Neural cell (in vitro differentiated cells): ENCODE measurements at regions not wholly inside any gene's neighbourhood (a gene's known extent, or its start where the extent isn't known, plus 50 kb on each side); places are given as distances from the start of the nearest gene placed in this dataset.

Source experiments
- H2AFZ ChIP-seq: fragments of 200-600, 300-800 bp; sonication (generic), shearing (Covaris generic); 2 replicates; pipeline ENCODE4 v1.6.0; 2014; ENCODE audit warnings: low read depth, mild to moderate bottlenecking, antibody characterized with exemption, low read length, moderate library complexity
- H3F3A ChIP-seq: fragments of 200-600 bp; shearing (Covaris generic); 2 replicates; pipeline ENCODE4 v1.6.1; 2016; ENCODE audit warnings: mild to moderate bottlenecking, moderate library complexity, mixed read lengths, antibody characterized with exemption, low read length; ENCODE audit not compliant: insufficient read depth, poor library complexity, severe bottlenecking
- H3K27ac ChIP-seq: fragments of 200-600, 300-800 bp; sonication (generic), shearing (Covaris generic); 2 replicates; pipeline ENCODE4 v1.5.1; 2014; ENCODE audit warnings: mild to moderate bottlenecking, low read length, moderate library complexity
- H3K27me3 ChIP-seq: fragments of 300-800, 200-600 bp; sonication (generic), shearing (Covaris generic); 2 replicates; pipeline ENCODE4 v1.6.0; 2014; ENCODE audit warnings: mild to moderate bottlenecking, low read depth, low read length, moderate library complexity; ENCODE audit not compliant: insufficient read depth
- H3K36me3 ChIP-seq: fragments of 300-800, 200-600 bp; sonication (generic), shearing (Covaris generic); 2 replicates; pipeline ENCODE4 v1.5.1; 2014; ENCODE audit warnings: mild to moderate bottlenecking, antibody characterized with exemption, low read length, moderate library complexity; ENCODE audit not compliant: insufficient read depth
- H3K4me2 ChIP-seq: fragments of 300-800, 200-600 bp; sonication (generic), shearing (Covaris generic); 2 replicates; pipeline ENCODE4 v1.6.0; 2014; ENCODE audit warnings: mild to moderate bottlenecking, low read length
- H3K4me3 ChIP-seq: fragments of 300-800, 200-600 bp; sonication (generic), shearing (Covaris generic); 2 replicates; pipeline ENCODE4 v1.5.1; 2014; ENCODE audit warnings: mild to moderate bottlenecking, low read length, moderate library complexity
- H3K79me2 ChIP-seq: fragments of 200-600 bp; shearing (Covaris generic); replicated peaks from 2 replicates; pipeline ENCODE4 v1.6.0; 2014; ENCODE audit warnings: mild to moderate bottlenecking, low read length, moderate library complexity; ENCODE audit not compliant: insufficient read depth
- H3K9ac ChIP-seq: fragments of 300-800, 200-600 bp; sonication (generic), shearing (Covaris generic); 2 replicates; pipeline ENCODE4 v1.6.1; 2016; ENCODE audit warnings: mild to moderate bottlenecking, low read length, mixed read lengths
- H3K9me2 ChIP-seq: fragments of 200-600 bp; shearing (Covaris generic); 2 replicates; pipeline ENCODE4 v1.6.1; 2016; ENCODE audit warnings: mild to moderate bottlenecking, low read length, mixed read lengths; ENCODE audit not compliant: insufficient read depth
- H3K9me3 ChIP-seq: fragments of 200-600, 300-800 bp; sonication (generic), shearing (Covaris generic); 2 replicates; pipeline ENCODE4 v1.6.1; 2016; ENCODE audit warnings: mild to moderate bottlenecking, mixed run types, low read length, moderate library complexity, mixed read lengths
- H4K20me1 ChIP-seq: fragments of 200-600 bp; shearing (Covaris generic); 2 replicates; pipeline ENCODE4 v1.6.1; 2016; ENCODE audit warnings: mild to moderate bottlenecking, mixed run types; ENCODE audit not compliant: insufficient read depth
- CTCF ChIP-seq: fragments of 450-650 bp; IDR thresholded peaks from 2 replicates; pipeline ENCODE4 v1.5.1; 2014; ENCODE audit warnings: antibody characterized with exemption, mild to moderate bottlenecking, moderate library complexity; ENCODE audit not compliant: poor library complexity, severe bottlenecking
- EP300 ChIP-seq: fragments of 450-650 bp; conservative IDR thresholded peaks from 2 replicates; pipeline ENCODE4 v1.6.1; 2014; ENCODE audit warnings: antibody characterized with exemption, mild to moderate bottlenecking, moderate library complexity; ENCODE audit not compliant: poor library complexity, severe bottlenecking
- EZH2 ChIP-seq: fragments of 200-600, 300-800 bp; shearing (Covaris generic), sonication (generic); IDR thresholded peaks from 2 replicates; pipeline ENCODE4 v1.6.1; 2014; ENCODE audit warnings: antibody characterized with exemption, low read length, borderline replicate concordance, mild to moderate bottlenecking; ENCODE audit not compliant: insufficient read depth, poor library complexity, severe bottlenecking
- MXI1 ChIP-seq: fragments of 450-650 bp; conservative IDR thresholded peaks from 2 replicates; pipeline ENCODE4 v1.6.1; 2014; ENCODE audit warnings: antibody characterized with exemption, mild to moderate bottlenecking; ENCODE audit not compliant: poor library complexity, severe bottlenecking
- POLR2AphosphoS5 ChIP-seq: IDR thresholded peaks from 2 replicates; pipeline ENCODE4 v1.6.1; 2012
- RAD21 ChIP-seq: fragments of 450-650 bp; conservative IDR thresholded peaks from 2 replicates; pipeline ENCODE4 v1.6.1; 2014; ENCODE audit warnings: antibody characterized with exemption, mild to moderate bottlenecking, moderate library complexity
- REST ChIP-seq: IDR thresholded peaks from 2 replicates; pipeline ENCODE4 v1.6.1; 2012; ENCODE audit warnings: borderline replicate concordance
- SMC3 ChIP-seq: fragments of 450-650 bp; conservative IDR thresholded peaks from 2 replicates; pipeline ENCODE4 v1.6.1; 2014; ENCODE audit warnings: antibody characterized with exemption, mild to moderate bottlenecking, moderate library complexity; ENCODE audit not compliant: poor library complexity
- TAF1 ChIP-seq: IDR thresholded peaks from 2 replicates; pipeline ENCODE4 v1.6.1; 2012; ENCODE audit warnings: low read depth

GRCh38 chr4:153115322-153116290 is 88.6 kb upstream of the TRIM2 start:
- Histone ChIP-seq H3K9me2 (no peaks in the 10 kb centered on the region), H3K36me3 (no peaks in the 10 kb centered on the region), H3K27ac (no peak overlapping the region), H3K9ac (no peak overlapping the region), H3K4me3 (no peak overlapping the region), H3K27me3 (no peaks in the 10 kb centered on the region), H4K20me1 (no peaks in the 10 kb centered on the region), H3K79me2 (no peaks in the 10 kb centered on the region), H3F3A (no peaks in the 10 kb centered on the region), H3K4me2 (no peak overlapping the region), H2AFZ (no peak overlapping the region), H3K9me3 (no peaks in the 10 kb centered on the region)
- no peak for TF ChIP-seq MXI1
- no peak for TF ChIP-seq RAD21

DNA sequence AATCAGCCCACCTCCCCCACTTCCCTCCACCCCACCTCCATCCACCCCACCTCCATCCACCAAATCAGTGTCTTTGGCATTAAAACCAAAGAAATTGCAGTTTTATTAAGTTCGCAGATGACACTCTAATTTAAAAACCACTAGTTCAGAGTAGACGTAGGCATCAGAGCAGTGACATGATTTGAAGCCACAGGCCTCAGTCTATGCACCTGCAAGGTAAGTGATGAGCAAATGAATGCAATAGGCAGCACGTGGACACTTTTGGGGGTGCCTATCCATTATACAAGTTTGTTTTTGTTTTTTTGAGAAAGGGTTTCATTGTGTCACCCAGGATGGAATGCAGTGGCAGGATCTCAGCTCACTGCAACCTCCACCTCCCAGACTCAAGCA is 88.0 kb upstream of the TRIM2 start:
- Histone ChIP-seq H3K27me3 (no peaks in the 10 kb centered on the region), H3F3A (no peaks in the 10 kb centered on the region), H3K79me2 (no peaks in the 10 kb centered on the region), H3K27ac (no peak overlapping the region), H3K9me2 (no peaks in the 10 kb centered on the region), H3K4me3 (no peak overlapping the region), H4K20me1 (no peaks in the 10 kb centered on the region), H2AFZ (no peak overlapping the region), H3K9ac (no peak overlapping the region), H3K4me2 (no peak overlapping the region), H3K36me3 (no peaks in the 10 kb centered on the region), H3K9me3 (no peaks in the 10 kb centered on the region)
- TF ChIP-seq TAF1 = no peak
- TF ChIP-seq CTCF = no peak
- TF ChIP-seq EP300 = no peak
- no peak for TF ChIP-seq RAD21
- TF ChIP-seq EZH2 = no peak
- no peak for TF ChIP-seq REST
- TF ChIP-seq POLR2AphosphoS5 = no peak
- TF ChIP-seq SMC3 = no peak
- TF ChIP-seq MXI1 = no peak
